ENCODE measurements at regions not wholly inside any gene's neighbourhood (a gene's known extent, or its start where the extent isn't known, plus 50 kb on each side); places are given as distances from the start of the nearest gene placed in this dataset.

DNA sequence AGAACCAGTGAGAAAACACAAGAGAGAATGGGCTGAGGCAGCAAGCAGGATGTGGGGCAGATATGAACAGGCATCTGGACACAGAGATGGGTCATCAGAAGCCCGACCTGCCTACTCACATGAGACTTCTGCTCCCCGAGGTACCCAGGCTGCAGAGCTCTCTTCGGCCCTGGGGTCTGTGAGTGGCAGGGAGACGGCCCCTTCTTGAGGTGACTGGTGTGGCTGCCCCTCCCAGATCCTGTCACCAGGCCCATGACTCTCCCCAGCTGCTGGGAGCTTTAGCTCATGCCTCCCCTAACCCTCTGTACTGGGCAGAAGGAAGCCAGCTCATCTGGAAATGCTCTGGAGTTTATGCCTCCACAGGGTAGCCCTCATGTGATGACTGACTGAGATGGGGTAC is 157.6 kb upstream of the PCBD1 start:
- ATAC-seq (ENCODE audit: low read depth in 2 of 2) (no peak), DNase-seq (no peak)
- H3K9me3 ChIP-seq (ENCODE audit: control insufficient read depth in 2 of 2, low read length in 2 of 2), result no peaks in the 10 kb centered on the region
- Mint-ChIP-seq H3K27me3 (no peaks in the 10 kb centered on the region), H3K4me3 (no peak overlapping the region), H3K27ac (peak overlapping the region in 1 of 3 donors; percentile 31), H3K9me3 (peaks cover 0 to 2% (median 0%) of the 10 kb centered on the region in 7 donors), H3K36me3 (no peaks in the 10 kb centered on the region), H3K4me1 (peaks cover 0 to 2% (median 0%) of the 10 kb centered on the region in 4 donors)
- H3K27ac ChIP-seq (ENCODE audit: insufficient read depth, low read length, poor library complexity, severe bottlenecking), result no peak overlapping the region
- no peaks in the 10 kb centered on the region for H3K36me3 ChIP-seq (ENCODE audit: control insufficient read depth, insufficient read depth, low read length)
- H3K4me3 ChIP-seq (ENCODE audit: low read depth, low read length), result no peak overlapping the region
- H3K4me1 ChIP-seq (ENCODE audit: control insufficient read depth, insufficient read depth, low read length, poor library complexity, severe bottlenecking), result no peaks in the 10 kb centered on the region
- H3K27me3 ChIP-seq (ENCODE audit: control insufficient read depth, insufficient read depth, low read length), result no peaks in the 10 kb centered on the region

GRCh38 chr10:71046747-71047146 is 158.4 kb upstream of the PCBD1 start:
- Mint-ChIP-seq H3K27me3 (no peaks in the 10 kb centered on the region), H3K4me1 (peaks cover 0 to 2% (median 0%) of the 10 kb centered on the region in 4 donors)
- no peak for ATAC-seq (ENCODE audit: low read depth in 2 of 2)

GRCh38 chr10:71048971-71049615 is 160.7 kb upstream of the PCBD1 start:
- Histone ChIP-seq H3K27ac (ENCODE audit: insufficient read depth, low read length, poor library complexity, severe bottlenecking) (no peak overlapping the region), H3K27me3 (ENCODE audit: control insufficient read depth, insufficient read depth, low read length) (no peaks in the 10 kb centered on the region), H3K9me3 (ENCODE audit: control insufficient read depth in 2 of 2, low read length in 2 of 2) (no peaks in the 10 kb centered on the region), H3K4me3 (ENCODE audit: low read depth, low read length) (no peak overlapping the region), H3K36me3 (ENCODE audit: control insufficient read depth, insufficient read depth, low read length) (no peaks in the 10 kb centered on the region), H3K4me1 (ENCODE audit: control insufficient read depth, insufficient read depth, low read length, poor library complexity, severe bottlenecking) (no peaks in the 10 kb centered on the region)
- DNase-seq (no peak), ATAC-seq (ENCODE audit: low read depth in 2 of 2) (no peak)
- Mint-ChIP-seq H3K27me3 (no peaks in the 10 kb centered on the region), H3K9me3 (peaks cover 0 to 2% (median 0%) of the 10 kb centered on the region in 7 donors), H3K27ac (no peak overlapping the region), H3K4me3 (no peak overlapping the region), H3K36me3 (no peaks in the 10 kb centered on the region), H3K4me1 (no peaks in the 10 kb centered on the region)

More at GRCh38 chr10:71046747-71047146, 158.4 kb upstream of the PCBD1 start:
- Histone ChIP-seq H3K36me3 (ENCODE audit: control insufficient read depth, insufficient read depth, low read length) (no peaks in the 10 kb centered on the region), H3K4me1 (ENCODE audit: control insufficient read depth, insufficient read depth, low read length, poor library complexity, severe bottlenecking) (no peaks in the 10 kb centered on the region), H3K9me3 (ENCODE audit: control insufficient read depth in 2 of 2, low read length in 2 of 2) (no peaks in the 10 kb centered on the region), H3K27ac (ENCODE audit: insufficient read depth, low read length, poor library complexity, severe bottlenecking) (no peak overlapping the region), H3K4me3 (ENCODE audit: low read depth, low read length) (no peak overlapping the region), H3K27me3 (ENCODE audit: control insufficient read depth, insufficient read depth, low read length) (no peaks in the 10 kb centered on the region)
- H3K4me3 Mint-ChIP-seq, result no peak overlapping the region
- H3K9me3 Mint-ChIP-seq, result peaks cover 0 to 2% (median 0%) of the 10 kb centered on the region in 7 donors
- no peak for DNase-seq
- no peak overlapping the region for H3K27ac Mint-ChIP-seq
- no peaks in the 10 kb centered on the region for H3K36me3 Mint-ChIP-seq

DNA sequence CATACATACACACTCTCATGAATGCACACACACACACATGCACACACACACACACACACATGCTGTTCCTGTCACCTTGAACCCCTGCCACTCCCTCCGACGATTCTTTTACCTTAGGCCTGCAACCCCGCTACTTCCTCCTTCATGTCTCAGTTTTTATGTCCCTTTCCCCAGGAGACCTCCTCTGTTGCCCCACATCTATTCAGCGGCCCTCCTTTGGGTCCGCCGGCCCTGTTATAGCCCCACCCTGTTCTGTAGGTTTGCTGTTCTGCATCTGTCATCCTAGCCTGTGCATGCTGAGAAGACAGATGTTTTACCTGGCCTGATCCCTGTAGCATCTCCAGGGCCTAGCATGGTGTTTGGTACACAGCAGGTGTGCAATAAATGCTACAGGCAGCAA is 161.6 kb upstream of the PCBD1 start:
- H3K4me1 ChIP-seq (ENCODE audit: control insufficient read depth, insufficient read depth, low read length, poor library complexity, severe bottlenecking), result no peaks in the 10 kb centered on the region
- Mint-ChIP-seq H3K27me3 (no peaks in the 10 kb centered on the region), H3K4me1 (no peaks in the 10 kb centered on the region), H3K9me3 (peaks cover 0 to 2% (median 0%) of the 10 kb centered on the region in 7 donors), H3K4me3 (no peak overlapping the region), H3K27ac (no peak overlapping the region), H3K36me3 (no peaks in the 10 kb centered on the region)
- ATAC-seq (ENCODE audit: low read depth in 2 of 2) (no peak), DNase-seq (no peak)
- H3K27me3 ChIP-seq (ENCODE audit: control insufficient read depth, insufficient read depth, low read length), result no peaks in the 10 kb centered on the region
- H3K4me3 ChIP-seq (ENCODE audit: low read depth, low read length), result no peak overlapping the region
- H3K27ac ChIP-seq (ENCODE audit: insufficient read depth, low read length, poor library complexity, severe bottlenecking), result no peak overlapping the region
- H3K36me3 ChIP-seq (ENCODE audit: control insufficient read depth, insufficient read depth, low read length), result no peaks in the 10 kb centered on the region
- no peaks in the 10 kb centered on the region for H3K9me3 ChIP-seq (ENCODE audit: control insufficient read depth in 2 of 2, low read length in 2 of 2)

- DNase-seq (no peak), ATAC-seq (ENCODE audit: low read depth in 2 of 2) (no peak)
- no peaks in the 10 kb centered on the region for H3K9me3 ChIP-seq (ENCODE audit: control insufficient read depth in 2 of 2, low read length in 2 of 2)
- Mint-ChIP-seq H3K27me3 (no peaks in the 10 kb centered on the region), H3K4me3 (no peak overlapping the region), H3K4me1 (no peaks in the 10 kb centered on the region), H3K27ac (no peak overlapping the region), H3K36me3 (no peaks in the 10 kb centered on the region), H3K9me3 (peaks cover 0 to 2% (median 0%) of the 10 kb centered on the region in 7 donors)
- H3K4me1 ChIP-seq (ENCODE audit: control insufficient read depth, insufficient read depth, low read length, poor library complexity, severe bottlenecking), result no peaks in the 10 kb centered on the region
- H3K27me3 ChIP-seq (ENCODE audit: control insufficient read depth, insufficient read depth, low read length), result no peaks in the 10 kb centered on the region
- H3K4me3 ChIP-seq (ENCODE audit: low read depth, low read length), result no peak overlapping the region
- H3K36me3 ChIP-seq (ENCODE audit: control insufficient read depth, insufficient read depth, low read length), result no peaks in the 10 kb centered on the region
- no peak overlapping the region for H3K27ac ChIP-seq (ENCODE audit: insufficient read depth, low read length, poor library complexity, severe bottlenecking)
Measured at GRCh38 chr10:71052076-71052660, 160.2 kb upstream of the UNC5B start.

DNA sequence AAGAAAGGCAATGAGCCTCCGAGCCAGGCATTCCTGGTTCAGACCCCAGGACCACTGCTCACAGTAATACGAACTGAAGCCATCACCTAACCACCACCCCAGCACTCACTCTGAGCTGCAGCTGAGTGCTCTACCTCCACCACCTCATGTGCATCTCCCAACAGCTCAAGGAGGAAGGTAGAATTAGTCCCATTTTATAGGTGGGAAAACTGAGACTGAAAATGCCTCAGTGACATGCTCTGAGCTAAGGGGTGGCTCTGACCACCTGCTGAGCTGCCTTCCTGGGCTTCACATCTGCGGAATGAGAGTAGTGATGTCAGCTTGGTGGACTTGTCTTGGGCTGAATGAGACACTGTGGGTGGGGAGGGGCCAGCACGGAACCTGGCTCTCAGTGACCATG is 159.7 kb upstream of the UNC5B start:
- no peaks in the 10 kb centered on the region for H3K4me1 ChIP-seq (ENCODE audit: control insufficient read depth, insufficient read depth, low read length, poor library complexity, severe bottlenecking)
- H3K4me3 Mint-ChIP-seq, result no peak overlapping the region
- H3K36me3 Mint-ChIP-seq, result no peaks in the 10 kb centered on the region
- no peaks in the 10 kb centered on the region for H3K27me3 Mint-ChIP-seq
- ATAC-seq (ENCODE audit: low read depth in 2 of 2), result no peak
- no peaks in the 10 kb centered on the region for H3K36me3 ChIP-seq (ENCODE audit: control insufficient read depth, insufficient read depth, low read length)
- H3K9me3 ChIP-seq (ENCODE audit: control insufficient read depth in 2 of 2, low read length in 2 of 2), result no peaks in the 10 kb centered on the region
- no peaks in the 10 kb centered on the region for H3K4me1 Mint-ChIP-seq
- H3K4me3 ChIP-seq (ENCODE audit: low read depth, low read length), result no peak overlapping the region
- H3K27me3 ChIP-seq (ENCODE audit: control insufficient read depth, insufficient read depth, low read length), result no peaks in the 10 kb centered on the region
- no peak overlapping the region for H3K27ac ChIP-seq (ENCODE audit: insufficient read depth, low read length, poor library complexity, severe bottlenecking)
- H3K27ac Mint-ChIP-seq, result no peak overlapping the region
- DNase-seq, result no peak
- H3K9me3 Mint-ChIP-seq, result peaks cover 0 to 2% (median 0%) of the 10 kb centered on the region in 7 donors

DNA sequence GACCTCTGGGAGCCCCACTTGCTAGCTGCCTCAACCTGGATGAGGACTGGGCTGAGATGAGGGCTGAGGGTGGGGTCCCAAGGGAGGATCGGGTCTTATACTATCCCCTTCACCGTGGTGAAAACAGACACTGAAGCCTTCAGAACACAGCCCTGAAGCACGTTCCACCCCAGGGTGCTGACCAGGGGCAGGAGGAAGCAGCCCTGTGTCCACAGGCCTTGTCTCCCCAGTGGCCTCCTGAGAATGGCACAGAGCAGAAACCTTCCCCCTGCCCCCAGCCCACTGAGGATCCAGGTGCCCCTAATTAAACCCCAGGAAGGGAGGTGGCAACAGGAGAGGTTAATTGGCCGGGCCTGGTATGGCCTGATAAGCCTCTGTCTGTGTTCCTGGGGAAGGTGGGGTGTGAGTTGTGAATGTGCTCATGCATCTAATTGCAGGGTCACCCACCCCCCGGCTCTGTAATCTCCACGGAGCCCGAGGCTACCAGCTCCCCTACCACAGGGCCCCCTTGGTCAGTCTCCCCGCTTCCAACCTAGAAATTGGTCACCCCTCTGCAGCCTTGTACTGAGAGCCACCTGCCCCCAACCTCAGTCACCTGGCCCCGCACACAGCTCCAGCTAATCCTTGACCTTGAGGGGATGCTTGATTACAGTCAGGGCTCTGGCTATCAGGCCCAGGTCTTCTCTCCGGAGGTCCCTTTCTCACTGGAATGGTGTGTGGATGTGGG is 159.0 kb upstream of the UNC5B start:
- Histone ChIP-seq H3K27me3 (ENCODE audit: control insufficient read depth, insufficient read depth, low read length) (no peaks in the 10 kb centered on the region), H3K36me3 (ENCODE audit: control insufficient read depth, insufficient read depth, low read length) (no peaks in the 10 kb centered on the region), H3K4me1 (ENCODE audit: control insufficient read depth, insufficient read depth, low read length, poor library complexity, severe bottlenecking) (no peaks in the 10 kb centered on the region), H3K27ac (ENCODE audit: insufficient read depth, low read length, poor library complexity, severe bottlenecking) (no peak overlapping the region), H3K9me3 (ENCODE audit: control insufficient read depth in 2 of 2, low read length in 2 of 2) (no peaks in the 10 kb centered on the region), H3K4me3 (ENCODE audit: low read depth, low read length) (no peak overlapping the region)
- H3K36me3 Mint-ChIP-seq, result no peaks in the 10 kb centered on the region
- H3K4me1 Mint-ChIP-seq, result no peaks in the 10 kb centered on the region
- peaks cover 0 to 2% (median 0%) of the 10 kb centered on the region in 7 donors for H3K9me3 Mint-ChIP-seq
- no peaks in the 10 kb centered on the region for H3K27me3 Mint-ChIP-seq
- DNase-seq (no peak), ATAC-seq (ENCODE audit: low read depth in 2 of 2) (no peak)
- H3K27ac Mint-ChIP-seq, result no peak overlapping the region
- H3K4me3 Mint-ChIP-seq, result no peak overlapping the region
